ENCODE measurements at regions not wholly inside any gene's neighbourhood (a gene's known extent, or its start where the extent isn't known, plus 50 kb on each side); places are given as distances from the start of the nearest gene placed in this dataset.
"Not testable (repeated sequence)": the region's sequence is repeated elsewhere in the genome, so short reads cannot be mapped to it uniquely, and the experiment has no call there.

DNA sequence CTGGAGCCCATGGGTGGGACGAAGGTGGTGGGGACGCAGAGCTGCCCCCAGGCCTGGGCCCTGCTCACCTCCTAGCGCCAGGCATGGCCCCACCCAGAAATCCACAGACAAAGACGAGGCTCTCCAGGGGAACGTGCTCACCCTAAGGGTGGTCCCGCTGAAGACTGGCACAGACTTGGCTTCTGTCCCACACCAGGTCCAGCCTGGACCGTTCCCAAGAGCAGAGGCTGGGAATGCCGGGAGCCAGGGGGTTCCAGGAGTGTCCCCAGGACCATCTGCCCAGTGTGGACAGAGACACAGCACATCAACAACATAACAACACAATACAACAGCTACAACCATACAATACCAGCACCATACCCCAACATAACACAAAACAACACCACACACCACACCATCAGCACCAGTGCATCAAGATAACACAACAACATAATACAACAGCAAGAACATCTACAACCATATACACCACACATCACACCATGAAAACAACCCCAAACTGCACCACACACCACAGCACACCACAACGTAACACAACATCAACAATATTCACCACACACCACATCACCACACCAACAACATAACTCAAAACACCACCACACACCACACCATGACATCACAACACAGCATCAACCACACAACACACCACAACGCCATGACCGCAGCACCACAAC is 329.6 kb downstream of the ADGRD1 start:
- H3K36me3 ChIP-seq (ENCODE audit: control insufficient read depth in 2 of 2, extremely low read depth in 1 of 2, insufficient read depth in 2 of 2, low read length in 2 of 2) = no peaks in the 10 kb centered on the region
- TF ChIP-seq, protein P1, sequence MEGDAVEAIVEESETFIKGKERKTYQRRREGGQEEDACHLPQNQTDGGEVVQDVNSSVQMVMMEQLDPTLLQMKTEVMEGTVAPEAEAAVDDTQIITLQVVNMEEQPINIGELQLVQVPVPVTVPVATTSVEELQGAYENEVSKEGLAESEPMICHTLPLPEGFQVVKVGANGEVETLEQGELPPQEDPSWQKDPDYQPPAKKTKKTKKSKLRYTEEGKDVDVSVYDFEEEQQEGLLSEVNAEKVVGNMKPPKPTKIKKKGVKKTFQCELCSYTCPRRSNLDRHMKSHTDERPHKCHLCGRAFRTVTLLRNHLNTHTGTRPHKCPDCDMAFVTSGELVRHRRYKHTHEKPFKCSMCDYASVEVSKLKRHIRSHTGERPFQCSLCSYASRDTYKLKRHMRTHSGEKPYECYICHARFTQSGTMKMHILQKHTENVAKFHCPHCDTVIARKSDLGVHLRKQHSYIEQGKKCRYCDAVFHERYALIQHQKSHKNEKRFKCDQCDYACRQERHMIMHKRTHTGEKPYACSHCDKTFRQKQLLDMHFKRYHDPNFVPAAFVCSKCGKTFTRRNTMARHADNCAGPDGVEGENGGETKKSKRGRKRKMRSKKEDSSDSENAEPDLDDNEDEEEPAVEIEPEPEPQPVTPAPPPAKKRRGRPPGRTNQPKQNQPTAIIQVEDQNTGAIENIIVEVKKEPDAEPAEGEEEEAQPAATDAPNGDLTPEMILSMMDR (optimal IDR thresholded peaks at IDR 0.05 in 1 of 3, IDR thresholded peaks at IDR 0.05 in 1 of 3, conservative IDR thresholded peaks at IDR 0.05 in 1 of 3; ENCODE audit: extremely low read depth in 1 of 3, insufficient read depth in 2 of 3, low read length in 3 of 3) = no peak
- TF ChIP-seq EZH2 (IDR thresholded peaks at IDR 0.05; ENCODE audit: low read length) = no peak
- no peaks in the 10 kb centered on the region for H3K27me3 ChIP-seq (ENCODE audit: control insufficient read depth, extremely low read depth, insufficient read depth, low read length)
- DNase-seq (ENCODE audit: low read depth, low spot score) (no peak), FAIRE-seq (no peak)
- no peak overlapping the region for H2AFZ ChIP-seq (ENCODE audit: control insufficient read depth, low read length)
- dilution Hi-C loops (cut with MboI; ENCODE audit: extremely low pct_ligation_motif_present, low sequenced_read_pairs) = no loop called here
- H3K4me1 ChIP-seq (ENCODE audit: control insufficient read depth, extremely low read depth, insufficient read depth, low read length) = no peaks in the 10 kb centered on the region
- H3K4me3 ChIP-seq (ENCODE audit: control insufficient read depth in 2 of 3, extremely low read depth in 1 of 3, insufficient read depth in 2 of 3, low read depth in 1 of 3, low read length in 3 of 3) = no peak overlapping the region
- H4K20me1 ChIP-seq (ENCODE audit: control insufficient read depth, extremely low read depth, insufficient read depth, low read length) = no peaks in the 10 kb centered on the region
- no peak overlapping the region for H3K27ac ChIP-seq (ENCODE audit: control insufficient read depth, insufficient read depth, low read length)
- H3K4me2 ChIP-seq (ENCODE audit: control insufficient read depth, extremely low read depth, insufficient read depth, low read depth, low read length) = no peak overlapping the region
- H3K9me1 ChIP-seq (ENCODE audit: control insufficient read depth, extremely low read depth, insufficient read depth, low read length) = no peaks in the 10 kb centered on the region
- peaks cover 11% of the 10 kb centered on the region for H3K9me3 ChIP-seq (ENCODE audit: control insufficient read depth, low read depth, low read length)
- H3K9ac ChIP-seq (ENCODE audit: control insufficient read depth, extremely low read depth, insufficient read depth, low read length) = no peak overlapping the region
- no peaks in the 10 kb centered on the region for H3K79me2 ChIP-seq (ENCODE audit: control insufficient read depth, insufficient read depth, low read length)

DNA sequence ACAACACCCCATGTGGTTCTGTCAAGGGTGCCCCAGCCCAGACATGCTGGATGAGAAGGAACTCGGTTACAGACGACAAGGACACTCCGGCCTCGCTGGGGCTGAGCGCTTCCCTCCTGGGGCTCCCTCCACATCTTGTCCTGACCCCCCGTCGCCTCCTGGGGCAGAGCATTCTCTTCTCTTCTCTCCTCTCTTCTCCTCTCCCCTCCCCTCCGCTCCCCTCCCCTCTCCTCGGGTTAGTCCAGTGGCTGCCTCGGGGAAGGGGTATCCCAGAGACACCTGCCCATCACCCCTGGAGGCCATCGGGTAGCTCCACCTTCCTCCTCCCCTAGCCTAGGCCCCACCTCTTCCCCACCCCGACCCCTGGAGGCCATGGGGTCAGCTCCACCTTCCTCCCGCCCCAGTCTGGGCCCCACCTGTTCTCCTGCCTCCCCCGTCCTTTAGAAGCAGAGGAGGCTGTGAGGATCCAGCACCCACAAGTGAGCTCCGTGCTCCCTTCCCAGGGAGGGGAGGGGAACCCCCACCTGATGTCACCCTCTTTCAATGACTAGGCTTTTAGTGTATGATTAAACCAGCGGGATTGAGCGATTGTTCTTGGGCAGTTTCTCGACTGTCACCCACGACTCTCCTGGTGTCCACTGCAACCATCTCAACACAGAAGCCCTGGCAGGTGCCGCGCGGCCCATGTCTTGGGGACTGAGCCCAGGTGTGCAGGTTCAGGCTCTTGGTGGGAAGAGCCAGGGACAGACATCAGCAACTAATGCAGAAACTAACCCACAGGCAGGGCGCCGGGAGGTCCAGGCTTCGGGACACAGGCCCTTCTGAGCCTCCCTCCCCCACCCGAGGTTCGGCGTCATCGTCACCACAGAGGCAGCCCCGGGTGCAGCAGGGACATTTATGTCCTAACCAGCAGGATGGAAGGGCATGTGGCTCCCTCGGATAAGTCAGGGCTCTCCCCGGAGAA is 330.4 kb downstream of the ADGRD1 start:
- H3K27me3 ChIP-seq (ENCODE audit: control insufficient read depth, extremely low read depth, insufficient read depth, low read length); H3K9ac ChIP-seq (ENCODE audit: control insufficient read depth, extremely low read depth, insufficient read depth, low read length); H3K4me1 ChIP-seq (ENCODE audit: control insufficient read depth, extremely low read depth, insufficient read depth, low read length); FAIRE-seq; H3K36me3 ChIP-seq (ENCODE audit: control insufficient read depth in 2 of 2, extremely low read depth in 1 of 2, insufficient read depth in 2 of 2, low read length in 2 of 2); dilution Hi-C loops (cut with MboI; ENCODE audit: extremely low pct_ligation_motif_present, low sequenced_read_pairs); H3K4me3 ChIP-seq (ENCODE audit: control insufficient read depth in 2 of 3, extremely low read depth in 1 of 3, insufficient read depth in 2 of 3, low read depth in 1 of 3, low read length in 3 of 3); H3K4me2 ChIP-seq (ENCODE audit: control insufficient read depth, extremely low read depth, insufficient read depth, low read depth, low read length); DNase-seq (ENCODE audit: low read depth, low spot score); H3K9me1 ChIP-seq (ENCODE audit: control insufficient read depth, extremely low read depth, insufficient read depth, low read length); H3K79me2 ChIP-seq (ENCODE audit: control insufficient read depth, insufficient read depth, low read length); H4K20me1 ChIP-seq (ENCODE audit: control insufficient read depth, extremely low read depth, insufficient read depth, low read length); H3K27ac ChIP-seq (ENCODE audit: control insufficient read depth, insufficient read depth, low read length); H2AFZ ChIP-seq (ENCODE audit: control insufficient read depth, low read length): not testable (repeated sequence)
- H3K9me3 ChIP-seq (ENCODE audit: control insufficient read depth, low read depth, low read length) = peaks cover 11% of the 10 kb centered on the region

DNA sequence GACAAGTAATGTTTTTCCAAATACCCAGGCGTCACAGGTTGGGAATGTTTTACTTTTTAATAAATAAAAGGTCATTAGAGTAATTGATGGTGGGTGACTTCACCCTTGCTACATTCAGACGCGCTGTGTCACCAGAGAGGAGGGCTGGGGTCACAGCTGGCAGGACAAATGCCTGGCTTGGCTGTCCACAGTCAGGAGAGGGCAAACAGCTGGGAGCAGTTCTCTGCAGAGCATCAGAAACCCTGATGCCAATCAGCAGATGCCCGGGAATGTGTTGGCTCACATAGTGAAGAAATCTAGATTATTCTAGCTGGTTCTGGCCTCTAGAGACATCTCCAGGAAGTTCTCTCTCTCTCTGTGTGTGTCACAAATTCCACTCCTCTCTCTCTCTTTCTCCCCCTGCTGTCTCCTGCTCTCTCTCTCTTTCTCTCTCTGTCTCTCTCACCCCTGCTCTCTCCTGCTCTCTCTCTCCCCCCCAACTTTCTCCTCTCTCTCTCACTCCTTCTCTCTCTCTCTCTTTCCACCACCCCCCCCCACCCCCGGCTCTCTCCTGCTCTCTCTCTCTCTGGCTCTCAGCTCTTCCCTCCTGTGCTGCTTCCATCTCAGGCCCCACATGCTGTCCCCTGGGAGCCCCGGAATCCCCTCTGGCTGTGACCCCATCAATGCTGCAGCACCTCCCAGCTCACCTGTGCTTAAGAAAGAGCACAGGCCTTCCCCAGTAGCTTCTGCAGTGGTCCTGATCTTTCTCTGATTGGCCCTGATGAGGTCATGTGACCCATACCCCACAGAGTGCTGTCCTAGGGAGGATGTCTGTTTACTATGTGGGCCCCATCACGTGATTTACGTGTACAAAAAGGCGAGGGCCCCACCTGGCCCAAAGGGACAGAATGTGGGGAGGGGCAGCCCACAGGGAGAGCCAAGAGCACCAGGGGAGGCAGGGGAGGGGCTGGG is 331.5 kb downstream of the ADGRD1 start:
- H3K79me2 ChIP-seq (ENCODE audit: control insufficient read depth, insufficient read depth, low read length); FAIRE-seq; H3K27ac ChIP-seq (ENCODE audit: control insufficient read depth, insufficient read depth, low read length); dilution Hi-C loops (cut with MboI; ENCODE audit: extremely low pct_ligation_motif_present, low sequenced_read_pairs); H3K9me1 ChIP-seq (ENCODE audit: control insufficient read depth, extremely low read depth, insufficient read depth, low read length); H3K4me3 ChIP-seq (ENCODE audit: control insufficient read depth in 2 of 3, extremely low read depth in 1 of 3, insufficient read depth in 2 of 3, low read depth in 1 of 3, low read length in 3 of 3); H3K4me1 ChIP-seq (ENCODE audit: control insufficient read depth, extremely low read depth, insufficient read depth, low read length); H3K9ac ChIP-seq (ENCODE audit: control insufficient read depth, extremely low read depth, insufficient read depth, low read length); H4K20me1 ChIP-seq (ENCODE audit: control insufficient read depth, extremely low read depth, insufficient read depth, low read length); H3K4me2 ChIP-seq (ENCODE audit: control insufficient read depth, extremely low read depth, insufficient read depth, low read depth, low read length); H3K36me3 ChIP-seq (ENCODE audit: control insufficient read depth in 2 of 2, extremely low read depth in 1 of 2, insufficient read depth in 2 of 2, low read length in 2 of 2); H3K27me3 ChIP-seq (ENCODE audit: control insufficient read depth, extremely low read depth, insufficient read depth, low read length); DNase-seq (ENCODE audit: low read depth, low spot score); H2AFZ ChIP-seq (ENCODE audit: control insufficient read depth, low read length): not testable (repeated sequence)
- peaks cover 12% of the 10 kb centered on the region for H3K9me3 ChIP-seq (ENCODE audit: control insufficient read depth, low read depth, low read length)

DNA sequence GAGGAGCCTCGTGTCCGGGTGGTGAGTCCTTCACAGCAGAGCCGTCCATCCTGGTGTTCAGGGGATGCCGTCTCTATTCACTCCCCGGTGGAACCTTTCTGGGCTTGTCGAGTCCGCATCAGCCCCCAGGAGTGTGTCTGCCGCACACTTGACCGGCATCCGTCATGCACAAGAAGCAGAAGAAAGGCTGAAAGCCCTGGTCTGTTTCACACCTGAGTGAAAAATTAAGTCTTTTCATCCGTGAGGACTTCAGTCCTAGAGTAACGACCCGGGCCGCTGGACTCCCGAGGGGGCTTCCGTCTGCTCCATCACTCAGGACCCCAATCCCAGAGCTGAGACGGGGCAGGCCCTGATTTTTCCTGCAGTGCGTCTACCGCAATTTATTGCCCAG is 332.2 kb downstream of the ADGRD1 start:
- dilution Hi-C loops (cut with MboI; ENCODE audit: extremely low pct_ligation_motif_present, low sequenced_read_pairs); FAIRE-seq: not testable (repeated sequence)

More for the DNA sequence above, 332.2 kb downstream of the ADGRD1 start:
- H3K4me2 ChIP-seq (ENCODE audit: control insufficient read depth, extremely low read depth, insufficient read depth, low read depth, low read length); H3K4me1 ChIP-seq (ENCODE audit: control insufficient read depth, extremely low read depth, insufficient read depth, low read length); H3K27ac ChIP-seq (ENCODE audit: control insufficient read depth, insufficient read depth, low read length); H3K9me1 ChIP-seq (ENCODE audit: control insufficient read depth, extremely low read depth, insufficient read depth, low read length); H4K20me1 ChIP-seq (ENCODE audit: control insufficient read depth, extremely low read depth, insufficient read depth, low read length); DNase-seq (ENCODE audit: low read depth, low spot score); H3K4me3 ChIP-seq (ENCODE audit: control insufficient read depth in 2 of 3, extremely low read depth in 1 of 3, insufficient read depth in 2 of 3, low read depth in 1 of 3, low read length in 3 of 3); H3K79me2 ChIP-seq (ENCODE audit: control insufficient read depth, insufficient read depth, low read length); H2AFZ ChIP-seq (ENCODE audit: control insufficient read depth, low read length); H3K9ac ChIP-seq (ENCODE audit: control insufficient read depth, extremely low read depth, insufficient read depth, low read length); H3K36me3 ChIP-seq (ENCODE audit: control insufficient read depth in 2 of 2, extremely low read depth in 1 of 2, insufficient read depth in 2 of 2, low read length in 2 of 2); H3K27me3 ChIP-seq (ENCODE audit: control insufficient read depth, extremely low read depth, insufficient read depth, low read length): not testable (repeated sequence)
- H3K9me3 ChIP-seq (ENCODE audit: control insufficient read depth, low read depth, low read length) = peaks cover 15% of the 10 kb centered on the region

Measured in keratinocyte (primary cell).